Right ventricle myocardium inferior (tissue), 1 donor: ENCODE measurements at regions not wholly inside any gene's neighbourhood (a gene's known extent, or its start where the extent isn't known, plus 50 kb on each side); places are given as distances from the start of the nearest gene placed in this dataset.
A peak's percentile ranks its signal among the peaks of the same experiment; 100 is the strongest.
"Not testable (repeated sequence)": the region's sequence is repeated elsewhere in the genome, so short reads cannot be mapped to it uniquely, and the experiment has no call there.

ENCODE experiments used
- ATAC-seq: fragments of 200-7000 bp; cut with Tn5 transposase; one replicate; pipeline ENCODE4 v1.9.1; 2020; ENCODE audit warnings: mild to moderate bottlenecking, moderate library complexity
- DNase-seq: peaks from one replicate; pipeline ENCODE4 v3.0.0; 2021; ENCODE audit errors: missing footprints
- intact Hi-C: fragments of 100-400 bp; cut with DNase I; formaldehyde crosslinking; loops from one replicate; pipeline ENCODE4 v1.11.0; 2022
- donor health status: DM: no; HTN: yes; CAD: no; lungs with severe emphysema.

GRCh38 chr6:119686240-119686639, 336.7 kb upstream of the MAN1A1 start:
- intact Hi-C loops = no loop called here
- no peak for ATAC-seq

GRCh38 chr6:119683671-119684070, 334.1 kb upstream of the MAN1A1 start:
- ATAC-seq (no peak), DNase-seq (no peak)
- intact Hi-C loops = no loop called here

More at GRCh38 chr6:119686240-119686639, 336.7 kb upstream of the MAN1A1 start:
- no peak for DNase-seq

- intact Hi-C loops = no loop called here
- ATAC-seq (no peak), DNase-seq (no peak)
Measured at GRCh38 chr6:119683031-119683430, 333.5 kb upstream of the MAN1A1 start.

- no peak for ATAC-seq
- intact Hi-C loops = no loop called here
- DNase-seq = no peak
Measured at GRCh38 chr6:119678961-119679360, 329.4 kb upstream of the MAN1A1 start.

GRCh38 chr6:119677384-119677783, 327.8 kb upstream of the MAN1A1 start:
- intact Hi-C loops = no loop called here
- ATAC-seq (no peak), DNase-seq (no peak)

- DNase-seq = no peak
- ATAC-seq = no peak
- intact Hi-C loops = no loop called here
Measured at GRCh38 chr6:119676961-119677360, 327.4 kb upstream of the MAN1A1 start.

- no peak for ATAC-seq
- DNase-seq = no peak
- intact Hi-C loops = no loop called here
Measured at GRCh38 chr6:119676230-119676629, 326.7 kb upstream of the MAN1A1 start.

GRCh38 chr6:119673741-119674140, 324.2 kb upstream of the MAN1A1 start:
- DNase-seq (no peak), ATAC-seq (no peak)
- intact Hi-C loops = no loop called here

- intact Hi-C loops = no loop called here
- ATAC-seq = no peak
- no peak for DNase-seq
Measured at GRCh38 chr6:119672725-119673124, 323.2 kb upstream of the MAN1A1 start.

GRCh38 chr6:119671105-119671504, 321.5 kb upstream of the MAN1A1 start:
- no peak for ATAC-seq
- no peak for DNase-seq
- intact Hi-C loops = no loop called here

GRCh38 chr6:119669221-119669620, 319.7 kb upstream of the MAN1A1 start:
- no peak for ATAC-seq
- intact Hi-C loops = no loop called here
- DNase-seq = no peak

GRCh38 chr6:119665432-119665831, 315.9 kb upstream of the MAN1A1 start:
- peak; percentile 59 for DNase-seq
- intact Hi-C loops, ATAC-seq: not testable (repeated sequence)

- ATAC-seq (no peak), DNase-seq (no peak)
- intact Hi-C loops = no loop called here
Measured at GRCh38 chr6:119661628-119662027, 312.1 kb upstream of the MAN1A1 start.

- ATAC-seq = no peak
- intact Hi-C loops = no loop called here
- DNase-seq = no peak
Measured at GRCh38 chr6:119661078-119661477, 311.5 kb upstream of the MAN1A1 start.

GRCh38 chr6:119658917-119659316, 309.4 kb upstream of the MAN1A1 start:
- no peak for ATAC-seq

GRCh38 chr6:119655124-119655523, 305.6 kb upstream of the MAN1A1 start:
- no peak for DNase-seq
- no peak for ATAC-seq
- intact Hi-C loops = no loop called here

More at GRCh38 chr6:119658917-119659316, 309.4 kb upstream of the MAN1A1 start:
- intact Hi-C loops = no loop called here
- no peak for DNase-seq

GRCh38 chr6:119653329-119653728, 303.8 kb upstream of the MAN1A1 start:
- DNase-seq (no peak), ATAC-seq (no peak)
- intact Hi-C loops = no loop called here

GRCh38 chr6:119649531-119649930, 300.0 kb upstream of the MAN1A1 start:
- intact Hi-C loops = no loop called here
- DNase-seq = no peak
- ATAC-seq = no peak

GRCh38 chr6:119647309-119647708, 297.7 kb upstream of the MAN1A1 start:
- no peak for ATAC-seq
- intact Hi-C loops = no loop called here
- DNase-seq = no peak

GRCh38 chr6:119643876-119644275, 294.3 kb upstream of the MAN1A1 start:
- no peak for ATAC-seq
- no peak for DNase-seq
- intact Hi-C loops = no loop called here

GRCh38 chr6:119637768-119638167, 288.2 kb upstream of the MAN1A1 start:
- DNase-seq (no peak), ATAC-seq (no peak)
- intact Hi-C loops = no loop called here

- intact Hi-C loops = no loop called here
- DNase-seq (no peak), ATAC-seq (no peak)
Measured at GRCh38 chr6:119636060-119636459, 286.5 kb upstream of the MAN1A1 start.
